ENCODE measurements at regions not wholly inside any gene's neighbourhood (a gene's known extent, or its start where the extent isn't known, plus 50 kb on each side); places are given as distances from the start of the nearest gene placed in this dataset.
A peak's percentile ranks its signal among the peaks of the same experiment; 100 is the strongest.

DNA sequence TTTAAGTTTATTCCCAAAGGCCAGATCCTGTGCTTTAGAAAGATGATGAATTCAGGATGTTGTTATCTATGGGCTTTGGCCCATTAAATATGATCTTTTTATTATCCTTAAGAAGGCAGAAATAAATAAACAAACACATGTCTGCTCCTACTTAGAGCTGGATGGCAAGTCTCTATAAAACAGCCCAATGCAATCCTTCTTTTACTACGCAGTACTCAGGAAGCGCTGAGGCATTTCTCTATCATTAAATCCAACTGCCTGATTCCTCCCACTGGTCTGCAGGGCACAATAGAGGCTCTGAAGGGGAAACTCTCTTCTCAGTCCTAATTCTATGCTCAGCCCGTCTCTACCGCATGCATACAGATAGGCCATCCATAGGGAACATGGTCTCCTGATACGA, 144.5 kb upstream of the TMEM72 start:
- no peak for DNase-seq
- no peak overlapping the region for H3K4me2 ChIP-seq (ENCODE audit: low read length, poor library complexity, severe bottlenecking)
- peaks cover 3% of the 10 kb centered on the region for H3K4me1 ChIP-seq (ENCODE audit: control insufficient read depth, insufficient read depth, low read depth, low read length)
- H3K27ac ChIP-seq (ENCODE audit: low read length, poor library complexity, severe bottlenecking) = no peak overlapping the region
- no peak overlapping the region for H4K91ac ChIP-seq (ENCODE audit: low read length)
- no peaks in the 10 kb centered on the region for H3K79me1 ChIP-seq (replicated peaks; ENCODE audit: low read length, poor library complexity, severe bottlenecking)
- no peak overlapping the region for H2BK5ac ChIP-seq (ENCODE audit: low read depth, low read length, poor library complexity, severe bottlenecking)
- no peak overlapping the region for H2BK12ac ChIP-seq (ENCODE audit: low read length in 2 of 2)
- H3K27me3 ChIP-seq (ENCODE audit: control insufficient read depth in 1 of 2, insufficient read depth in 1 of 2, low read length in 2 of 2) = peaks cover 0 to 3% of the 10 kb centered on the region in 2 experiments
- no peak overlapping the region for H2AK5ac ChIP-seq (ENCODE audit: low read length, severe bottlenecking)
- no peak overlapping the region for H2BK120ac ChIP-seq (ENCODE audit: low read depth, low read length)
- H3K36me3 ChIP-seq (ENCODE audit: control insufficient read depth in 1 of 2, insufficient read depth in 2 of 2, low read depth in 1 of 2, low read length in 2 of 2) = no peaks in the 10 kb centered on the region
- no peak overlapping the region for H3K18ac ChIP-seq (ENCODE audit: low read depth in 1 of 2, low read length in 2 of 2)
- no peak overlapping the region for H2AFZ ChIP-seq (ENCODE audit: low read depth, low read length)
- H3K9me3 ChIP-seq (ENCODE audit: control insufficient read depth, low read length) = no peaks in the 10 kb centered on the region
- no peak overlapping the region for H3K4ac ChIP-seq (ENCODE audit: low read depth in 1 of 2, low read length in 2 of 2)
- no peak overlapping the region for H4K8ac ChIP-seq (ENCODE audit: low read length)
- H3K4me3 ChIP-seq (ENCODE audit: insufficient read depth in 1 of 2, low read depth in 1 of 2, low read length in 2 of 2) = no peak overlapping the region
- no peak overlapping the region for H3K23ac ChIP-seq (ENCODE audit: low read length in 2 of 2)
- H2BK15ac ChIP-seq (ENCODE audit: low read depth, poor library complexity, severe bottlenecking) = no peak overlapping the region
- H3K14ac ChIP-seq (ENCODE audit: low read length in 2 of 2) = no peak overlapping the region
- 75% methylated on average over 5 of the region's 5 CpGs for WGBS
- no peak overlapping the region for H3K9ac ChIP-seq (ENCODE audit: low read length)

GRCh38 chr10:44769450-44769849, 141.7 kb upstream of the TMEM72 start:
- no peak overlapping the region for H4K91ac ChIP-seq (ENCODE audit: low read length)
- no peak for DNase-seq
- H2AK5ac ChIP-seq (ENCODE audit: low read length, severe bottlenecking) = no peak overlapping the region
- H2BK12ac ChIP-seq (ENCODE audit: low read length in 2 of 2) = no peak overlapping the region
- H3K36me3 ChIP-seq (ENCODE audit: control insufficient read depth in 1 of 2, insufficient read depth in 2 of 2, low read depth in 1 of 2, low read length in 2 of 2) = no peaks in the 10 kb centered on the region
- H3K14ac ChIP-seq (ENCODE audit: low read length in 2 of 2) = no peak overlapping the region
- H4K8ac ChIP-seq (ENCODE audit: low read length) = no peak overlapping the region
- no peak overlapping the region for H3K27ac ChIP-seq (ENCODE audit: low read length, poor library complexity, severe bottlenecking)
- no peak overlapping the region for H3K4me2 ChIP-seq (ENCODE audit: low read length, poor library complexity, severe bottlenecking)
- no peak overlapping the region for H2AFZ ChIP-seq (ENCODE audit: low read depth, low read length)
- peaks cover 0 to 3% of the 10 kb centered on the region in 2 experiments for H3K27me3 ChIP-seq (ENCODE audit: control insufficient read depth in 1 of 2, insufficient read depth in 1 of 2, low read length in 2 of 2)
- no peak overlapping the region for H2BK120ac ChIP-seq (ENCODE audit: low read depth, low read length)
- peaks cover 3% of the 10 kb centered on the region for H3K4me1 ChIP-seq (ENCODE audit: control insufficient read depth, insufficient read depth, low read depth, low read length)
- H3K23ac ChIP-seq (ENCODE audit: low read length in 2 of 2) = no peak overlapping the region
- H3K9me3 ChIP-seq (ENCODE audit: control insufficient read depth, low read length) = no peaks in the 10 kb centered on the region
- WGBS = 69% methylated on average over 1 of the region's 1 CpG
- no peak overlapping the region for H3K18ac ChIP-seq (ENCODE audit: low read depth in 1 of 2, low read length in 2 of 2)
- no peak overlapping the region for H3K4ac ChIP-seq (ENCODE audit: low read depth in 1 of 2, low read length in 2 of 2)
- no peak overlapping the region for H3K4me3 ChIP-seq (ENCODE audit: insufficient read depth in 1 of 2, low read depth in 1 of 2, low read length in 2 of 2)
- H3K9ac ChIP-seq (ENCODE audit: low read length) = no peak overlapping the region
- no peak overlapping the region for H2BK15ac ChIP-seq (ENCODE audit: low read depth, poor library complexity, severe bottlenecking)
- no peaks in the 10 kb centered on the region for H3K79me1 ChIP-seq (replicated peaks; ENCODE audit: low read length, poor library complexity, severe bottlenecking)
- H2BK5ac ChIP-seq (ENCODE audit: low read depth, low read length, poor library complexity, severe bottlenecking) = peak overlapping the region; percentile 20

DNA sequence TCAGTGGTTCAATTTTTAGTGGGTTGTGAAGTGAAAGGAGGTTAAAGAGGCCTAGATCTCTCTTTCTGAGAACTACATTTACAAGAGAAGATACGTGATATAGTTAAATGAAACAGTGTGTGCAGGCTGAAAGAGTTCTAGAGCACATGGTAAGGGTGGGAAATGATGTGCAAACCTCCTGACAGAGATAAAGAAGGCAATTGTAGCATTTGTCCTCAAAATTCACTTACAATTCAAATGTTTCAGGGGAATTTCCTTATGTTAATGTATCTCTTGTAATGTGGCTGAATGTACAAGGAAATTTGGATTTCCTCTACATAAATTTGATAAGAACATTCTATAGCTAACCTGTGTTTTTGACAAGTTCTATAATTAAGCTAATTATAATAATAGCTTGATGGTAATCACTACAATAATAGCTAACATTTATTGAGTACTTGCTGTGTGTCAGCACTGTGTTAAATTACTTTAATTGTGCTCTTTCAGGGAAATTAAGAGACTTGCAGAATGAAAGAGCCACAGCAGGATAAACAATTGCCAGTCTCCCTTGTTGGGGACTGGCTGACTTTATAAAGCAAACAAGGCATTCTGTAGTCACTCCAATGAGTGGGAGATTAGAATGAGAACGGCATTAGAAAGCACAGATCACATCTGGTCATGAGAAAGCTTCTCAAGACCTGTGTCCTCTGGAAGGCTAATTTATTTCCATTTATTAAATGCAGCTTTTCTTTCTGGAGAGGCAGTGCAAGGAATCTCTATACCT, 139.7 kb upstream of the TMEM72 start:
- no peak overlapping the region for H3K9ac ChIP-seq (ENCODE audit: low read length)
- no peaks in the 10 kb centered on the region for H3K36me3 ChIP-seq (ENCODE audit: control insufficient read depth in 1 of 2, insufficient read depth in 2 of 2, low read depth in 1 of 2, low read length in 2 of 2)
- H3K14ac ChIP-seq (ENCODE audit: low read length in 2 of 2) = no peak overlapping the region
- H3K79me1 ChIP-seq (replicated peaks; ENCODE audit: low read length, poor library complexity, severe bottlenecking) = no peaks in the 10 kb centered on the region
- no peak overlapping the region for H3K27ac ChIP-seq (ENCODE audit: low read length, poor library complexity, severe bottlenecking)
- no peaks in the 10 kb centered on the region for H3K9me3 ChIP-seq (ENCODE audit: control insufficient read depth, low read length)
- H3K27me3 ChIP-seq (ENCODE audit: control insufficient read depth in 1 of 2, insufficient read depth in 1 of 2, low read length in 2 of 2) = no peaks in the 10 kb centered on the region
- no peak overlapping the region for H3K4me3 ChIP-seq (ENCODE audit: insufficient read depth in 1 of 2, low read depth in 1 of 2, low read length in 2 of 2)
- no peak overlapping the region for H3K4me2 ChIP-seq (ENCODE audit: low read length, poor library complexity, severe bottlenecking)
- H2BK12ac ChIP-seq (ENCODE audit: low read length in 2 of 2) = no peak overlapping the region
- no peak overlapping the region for H3K4ac ChIP-seq (ENCODE audit: low read depth in 1 of 2, low read length in 2 of 2)
- no peak overlapping the region for H4K8ac ChIP-seq (ENCODE audit: low read length)
- no peak overlapping the region for H2AK5ac ChIP-seq (ENCODE audit: low read length, severe bottlenecking)
- H3K23ac ChIP-seq (ENCODE audit: low read length in 2 of 2) = no peak overlapping the region
- 100% methylated on average over 1 of the region's 2 CpGs for WGBS
- no peak overlapping the region for H3K18ac ChIP-seq (ENCODE audit: low read depth in 1 of 2, low read length in 2 of 2)
- H2BK5ac ChIP-seq (ENCODE audit: low read depth, low read length, poor library complexity, severe bottlenecking) = no peak overlapping the region
- H2BK120ac ChIP-seq (ENCODE audit: low read depth, low read length) = no peak overlapping the region
- DNase-seq = no peak
- no peak overlapping the region for H2BK15ac ChIP-seq (ENCODE audit: low read depth, poor library complexity, severe bottlenecking)
- H4K91ac ChIP-seq (ENCODE audit: low read length) = no peak overlapping the region
- H2AFZ ChIP-seq (ENCODE audit: low read depth, low read length) = no peak overlapping the region
- peaks cover 2% of the 10 kb centered on the region for H3K4me1 ChIP-seq (ENCODE audit: control insufficient read depth, insufficient read depth, low read depth, low read length)

DNA sequence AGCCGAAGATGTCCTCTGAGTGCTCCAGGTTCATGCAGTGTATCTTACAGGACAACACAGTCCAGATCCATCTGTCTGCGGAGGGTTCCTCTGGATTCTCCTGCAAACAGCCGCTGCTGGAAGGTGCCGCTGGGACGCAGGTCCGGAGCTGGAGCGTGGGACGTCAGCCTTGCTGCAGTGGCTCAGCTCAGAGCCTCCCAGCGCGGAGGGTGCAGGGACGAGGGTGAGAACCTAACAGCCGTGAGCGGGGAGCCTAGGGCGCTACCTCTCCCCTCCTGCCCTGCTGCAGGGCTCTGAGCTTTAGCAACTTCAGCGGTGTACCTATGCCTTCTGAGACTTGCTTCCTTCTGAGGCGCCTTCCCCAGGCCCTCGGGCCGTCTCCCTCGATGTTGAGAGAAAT, 137.6 kb upstream of the TMEM72 start:
- Histone ChIP-seq H2AFZ (ENCODE audit: low read depth, low read length) (no peak overlapping the region), H2BK120ac (ENCODE audit: low read depth, low read length) (no peak overlapping the region), H4K8ac (ENCODE audit: low read length) (no peak overlapping the region), H3K4me3 (ENCODE audit: insufficient read depth in 1 of 2, low read depth in 1 of 2, low read length in 2 of 2) (no peak overlapping the region), H3K4ac (ENCODE audit: low read depth in 1 of 2, low read length in 2 of 2) (no peak overlapping the region), H3K27me3 (ENCODE audit: control insufficient read depth in 1 of 2, insufficient read depth in 1 of 2, low read length in 2 of 2) (no peaks in the 10 kb centered on the region), H2AK5ac (ENCODE audit: low read length, severe bottlenecking) (no peak overlapping the region), H3K23ac (ENCODE audit: low read length in 2 of 2) (no peak overlapping the region), H3K36me3 (ENCODE audit: control insufficient read depth in 1 of 2, insufficient read depth in 2 of 2, low read depth in 1 of 2, low read length in 2 of 2) (no peaks in the 10 kb centered on the region), H3K4me1 (ENCODE audit: control insufficient read depth, insufficient read depth, low read depth, low read length) (peaks cover 2% of the 10 kb centered on the region), H3K14ac (ENCODE audit: low read length in 2 of 2) (no peak overlapping the region), H4K91ac (ENCODE audit: low read length) (no peak overlapping the region), H2BK15ac (ENCODE audit: low read depth, poor library complexity, severe bottlenecking) (no peak overlapping the region), H3K18ac (ENCODE audit: low read depth in 1 of 2, low read length in 2 of 2) (no peak overlapping the region), H3K4me2 (ENCODE audit: low read length, poor library complexity, severe bottlenecking) (no peak overlapping the region), H3K79me1 (replicated peaks; ENCODE audit: low read length, poor library complexity, severe bottlenecking) (no peaks in the 10 kb centered on the region), H3K9me3 (ENCODE audit: control insufficient read depth, low read length) (no peaks in the 10 kb centered on the region), H3K27ac (ENCODE audit: low read length, poor library complexity, severe bottlenecking) (no peak overlapping the region), H2BK12ac (ENCODE audit: low read length in 2 of 2) (no peak overlapping the region), H3K9ac (ENCODE audit: low read length) (no peak overlapping the region), H2BK5ac (ENCODE audit: low read depth, low read length, poor library complexity, severe bottlenecking) (no peak overlapping the region)
- no peak for DNase-seq
- WGBS = 89% methylated on average over 19 of the region's 19 CpGs

Measured in mesenchymal stem cell (in vitro differentiated cells and primary cell).